ENCODE measurements at regions not wholly inside any gene's neighbourhood (a gene's known extent, or its start where the extent isn't known, plus 50 kb on each side); places are given as distances from the start of the nearest gene placed in this dataset.

DNA sequence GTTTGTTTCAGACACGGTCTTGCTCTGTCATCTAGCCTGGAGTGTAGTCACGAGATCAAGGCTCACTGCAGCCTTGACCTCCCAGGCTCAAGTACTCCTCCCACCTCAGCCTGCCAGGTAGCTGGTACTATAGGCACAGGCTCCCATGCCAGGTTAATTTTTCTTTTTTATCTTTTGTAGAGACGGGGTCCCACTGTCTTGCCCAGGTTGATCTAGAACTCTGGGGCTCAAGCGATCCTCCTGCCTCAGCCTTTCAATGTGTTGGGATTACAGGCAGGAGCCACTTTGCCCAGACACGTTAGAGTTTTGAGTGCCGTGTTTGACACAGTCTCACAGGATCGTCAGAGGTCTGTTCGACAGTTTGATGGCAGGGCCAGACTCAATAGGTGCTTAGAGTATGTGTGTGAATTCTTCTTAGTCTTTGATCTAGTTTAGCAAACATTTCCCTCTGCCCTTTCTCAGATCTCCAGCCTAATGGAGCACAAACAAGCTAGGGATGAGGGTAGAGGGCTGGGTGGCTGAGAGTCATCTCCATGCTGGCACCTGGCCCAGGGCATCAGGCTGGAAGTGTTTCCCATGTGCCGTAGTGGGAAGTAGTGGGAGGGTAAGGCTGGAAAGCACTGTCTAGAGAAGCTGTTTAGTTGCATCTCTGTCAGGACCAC lies 66.1 kb upstream of the DLG1 start (continued):
- TF ChIP-seq, protein P1, sequence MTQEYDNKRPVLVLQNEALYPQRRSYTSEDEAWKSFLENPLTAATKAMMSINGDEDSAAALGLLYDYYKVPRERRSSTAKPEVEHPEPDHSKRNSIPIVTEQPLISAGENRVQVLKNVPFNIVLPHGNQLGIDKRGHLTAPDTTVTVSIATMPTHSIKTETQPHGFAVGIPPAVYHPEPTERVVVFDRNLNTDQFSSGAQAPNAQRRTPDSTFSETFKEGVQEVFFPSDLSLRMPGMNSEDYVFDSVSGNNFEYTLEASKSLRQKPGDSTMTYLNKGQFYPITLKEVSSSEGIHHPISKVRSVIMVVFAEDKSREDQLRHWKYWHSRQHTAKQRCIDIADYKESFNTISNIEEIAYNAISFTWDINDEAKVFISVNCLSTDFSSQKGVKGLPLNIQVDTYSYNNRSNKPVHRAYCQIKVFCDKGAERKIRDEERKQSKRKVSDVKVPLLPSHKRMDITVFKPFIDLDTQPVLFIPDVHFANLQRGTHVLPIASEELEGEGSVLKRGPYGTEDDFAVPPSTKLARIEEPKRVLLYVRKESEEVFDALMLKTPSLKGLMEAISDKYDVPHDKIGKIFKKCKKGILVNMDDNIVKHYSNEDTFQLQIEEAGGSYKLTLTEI (CRISPR knock-in tag; conservative IDR thresholded peaks at IDR 0.05), result no peak
- no peak for TF ChIP-seq KAT2B (IDR thresholded peaks at IDR 0.05; ENCODE audit: borderline replicate concordance, low read depth, low read length)
- TF ChIP-seq, protein P2, sequence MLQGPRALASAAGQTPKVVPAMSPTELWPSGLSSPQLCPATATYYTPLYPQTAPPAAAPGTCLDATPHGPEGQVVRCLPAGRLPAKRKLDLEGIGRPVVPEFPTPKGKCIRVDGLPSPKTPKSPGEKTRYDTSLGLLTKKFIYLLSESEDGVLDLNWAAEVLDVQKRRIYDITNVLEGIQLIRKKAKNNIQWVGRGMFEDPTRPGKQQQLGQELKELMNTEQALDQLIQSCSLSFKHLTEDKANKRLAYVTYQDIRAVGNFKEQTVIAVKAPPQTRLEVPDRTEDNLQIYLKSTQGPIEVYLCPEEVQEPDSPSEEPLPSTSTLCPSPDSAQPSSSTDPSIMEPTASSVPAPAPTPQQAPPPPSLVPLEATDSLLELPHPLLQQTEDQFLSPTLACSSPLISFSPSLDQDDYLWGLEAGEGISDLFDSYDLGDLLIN (CRISPR knock-in tag; IDR thresholded peaks at IDR 0.05; ENCODE audit: borderline replicate concordance), result no peak
- TF ChIP-seq, protein P3, sequence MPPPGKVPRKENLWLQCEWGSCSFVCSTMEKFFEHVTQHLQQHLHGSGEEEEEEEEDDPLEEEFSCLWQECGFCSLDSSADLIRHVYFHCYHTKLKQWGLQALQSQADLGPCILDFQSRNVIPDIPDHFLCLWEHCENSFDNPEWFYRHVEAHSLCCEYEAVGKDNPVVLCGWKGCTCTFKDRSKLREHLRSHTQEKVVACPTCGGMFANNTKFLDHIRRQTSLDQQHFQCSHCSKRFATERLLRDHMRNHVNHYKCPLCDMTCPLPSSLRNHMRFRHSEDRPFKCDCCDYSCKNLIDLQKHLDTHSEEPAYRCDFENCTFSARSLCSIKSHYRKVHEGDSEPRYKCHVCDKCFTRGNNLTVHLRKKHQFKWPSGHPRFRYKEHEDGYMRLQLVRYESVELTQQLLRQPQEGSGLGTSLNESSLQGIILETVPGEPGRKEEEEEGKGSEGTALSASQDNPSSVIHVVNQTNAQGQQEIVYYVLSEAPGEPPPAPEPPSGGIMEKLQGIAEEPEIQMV (CRISPR knock-in tag; IDR thresholded peaks at IDR 0.05; ENCODE audit: low read depth), result no peak
- TF ChIP-seq ZBTB21 (CRISPR knock-in tag; IDR thresholded peaks at IDR 0.05), result no peak
- TF ChIP-seq KLF9 (CRISPR knock-in tag; IDR thresholded peaks at IDR 0.05; ENCODE audit: low read depth), result no peak
- TF ChIP-seq ZNF747 (CRISPR knock-in tag; IDR thresholded peaks at IDR 0.05; ENCODE audit: borderline replicate concordance), result peak; percentile 71; the same call in 1 of the 2 replicates
- TF ChIP-seq MYC (CRISPR knock-in tag; IDR thresholded peaks at IDR 0.05; ENCODE audit: borderline replicate concordance), result no peak
- no peak for TF ChIP-seq ZNF547 (CRISPR knock-in tag; IDR thresholded peaks at IDR 0.05)
- TF ChIP-seq, protein P4, sequence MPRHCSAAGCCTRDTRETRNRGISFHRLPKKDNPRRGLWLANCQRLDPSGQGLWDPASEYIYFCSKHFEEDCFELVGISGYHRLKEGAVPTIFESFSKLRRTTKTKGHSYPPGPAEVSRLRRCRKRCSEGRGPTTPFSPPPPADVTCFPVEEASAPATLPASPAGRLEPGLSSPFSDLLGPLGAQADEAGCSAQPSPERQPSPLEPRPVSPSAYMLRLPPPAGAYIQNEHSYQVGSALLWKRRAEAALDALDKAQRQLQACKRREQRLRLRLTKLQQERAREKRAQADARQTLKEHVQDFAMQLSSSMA (CRISPR knock-in tag; IDR thresholded peaks at IDR 0.05), result no peak
- no peak for TF ChIP-seq ATF7-NPFF (CRISPR knock-in tag; IDR thresholded peaks at IDR 0.05; ENCODE audit: low read depth)
- no peak for TF ChIP-seq ZBTB42 (CRISPR knock-in tag; IDR thresholded peaks at IDR 0.05)
- TF ChIP-seq JUN (CRISPR knock-in tag; IDR thresholded peaks at IDR 0.05), result no peak
- no peak for TF ChIP-seq KLF13 (CRISPR knock-in tag; IDR thresholded peaks at IDR 0.05)
- no peak for TF ChIP-seq ZIK1 (CRISPR knock-in tag; IDR thresholded peaks at IDR 0.05; ENCODE audit: borderline replicate concordance, low read depth)
- TF ChIP-seq ZNF274 (CRISPR knock-in tag; IDR thresholded peaks at IDR 0.05), result no peak
- TF ChIP-seq MBNL3 (CRISPR knock-in tag; conservative IDR thresholded peaks at IDR 0.05), result no peak
- TF ChIP-seq ZNF207 (IDR thresholded peaks at IDR 0.05; ENCODE audit: borderline replicate concordance), result no peak
- no peak for TF ChIP-seq ZNF382 (CRISPR knock-in tag; IDR thresholded peaks at IDR 0.05; ENCODE audit: borderline replicate concordance)
- TF ChIP-seq, protein P5, sequence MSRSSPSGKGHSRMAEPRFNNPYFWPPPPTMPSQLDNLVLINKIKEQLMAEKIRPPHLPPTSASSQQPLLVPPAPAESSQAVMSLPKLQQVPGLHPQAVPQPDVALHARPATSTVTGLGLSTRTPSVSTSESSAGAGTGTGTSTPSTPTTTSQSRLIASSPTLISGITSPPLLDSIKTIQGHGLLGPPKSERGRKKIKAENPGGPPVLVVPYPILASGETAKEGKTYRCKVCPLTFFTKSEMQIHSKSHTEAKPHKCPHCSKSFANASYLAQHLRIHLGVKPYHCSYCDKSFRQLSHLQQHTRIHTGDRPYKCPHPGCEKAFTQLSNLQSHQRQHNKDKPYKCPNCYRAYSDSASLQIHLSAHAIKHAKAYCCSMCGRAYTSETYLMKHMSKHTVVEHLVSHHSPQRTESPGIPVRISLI (CRISPR knock-in tag; IDR thresholded peaks at IDR 0.05; ENCODE audit: borderline replicate concordance), result no peak
- TF ChIP-seq, protein P6, sequence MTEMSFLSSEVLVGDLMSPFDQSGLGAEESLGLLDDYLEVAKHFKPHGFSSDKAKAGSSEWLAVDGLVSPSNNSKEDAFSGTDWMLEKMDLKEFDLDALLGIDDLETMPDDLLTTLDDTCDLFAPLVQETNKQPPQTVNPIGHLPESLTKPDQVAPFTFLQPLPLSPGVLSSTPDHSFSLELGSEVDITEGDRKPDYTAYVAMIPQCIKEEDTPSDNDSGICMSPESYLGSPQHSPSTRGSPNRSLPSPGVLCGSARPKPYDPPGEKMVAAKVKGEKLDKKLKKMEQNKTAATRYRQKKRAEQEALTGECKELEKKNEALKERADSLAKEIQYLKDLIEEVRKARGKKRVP (CRISPR knock-in tag; IDR thresholded peaks at IDR 0.05), result no peak

Measured in HepG2 (cell line).